ENCODE measurements at regions not wholly inside any gene's neighbourhood (a gene's known extent, or its start where the extent isn't known, plus 50 kb on each side); places are given as distances from the start of the nearest gene placed in this dataset.
"Not testable (repeated sequence)": the region's sequence is repeated elsewhere in the genome, so short reads cannot be mapped to it uniquely, and the experiment has no call there.

DNA sequence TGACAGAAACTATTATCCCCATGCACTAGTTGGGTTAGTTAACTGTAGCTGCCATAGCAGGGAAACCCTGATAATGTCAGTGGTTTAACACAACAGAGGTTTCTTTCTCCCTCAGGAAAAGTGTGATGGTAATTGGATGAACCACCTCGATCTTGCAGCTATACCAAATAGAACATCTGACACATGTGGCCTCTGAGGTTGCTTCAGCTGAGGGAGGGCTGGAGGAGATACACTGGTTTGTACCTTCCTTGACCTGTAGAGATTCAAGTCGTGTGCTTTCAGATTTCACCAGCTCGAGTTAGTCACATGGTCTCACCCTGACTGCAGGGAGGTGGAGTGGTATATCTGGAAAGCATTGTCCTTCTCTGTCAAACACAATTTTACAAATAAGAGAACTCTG is 147.2 kb upstream of the SFRP2 start:
- DNase-seq (ENCODE audit: low spot score) = no peak

DNA sequence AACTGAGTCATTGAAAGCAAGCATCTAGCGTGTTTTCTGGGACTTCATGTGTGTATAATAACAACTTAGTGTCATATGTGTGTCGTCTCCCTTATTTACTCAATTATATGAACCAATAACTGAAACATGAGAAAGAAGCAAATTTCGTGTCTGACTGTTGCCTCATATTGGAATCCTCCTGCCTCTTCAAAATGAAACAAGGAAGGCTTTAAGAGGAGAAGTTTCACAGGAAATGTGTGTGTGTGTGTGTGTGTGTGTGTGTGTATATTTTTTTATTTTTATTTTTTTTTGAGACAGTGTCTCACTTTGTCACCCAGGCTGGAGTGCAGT is 145.8 kb upstream of the SFRP2 start:
- DNase-seq (ENCODE audit: low spot score) = no peak

DNA sequence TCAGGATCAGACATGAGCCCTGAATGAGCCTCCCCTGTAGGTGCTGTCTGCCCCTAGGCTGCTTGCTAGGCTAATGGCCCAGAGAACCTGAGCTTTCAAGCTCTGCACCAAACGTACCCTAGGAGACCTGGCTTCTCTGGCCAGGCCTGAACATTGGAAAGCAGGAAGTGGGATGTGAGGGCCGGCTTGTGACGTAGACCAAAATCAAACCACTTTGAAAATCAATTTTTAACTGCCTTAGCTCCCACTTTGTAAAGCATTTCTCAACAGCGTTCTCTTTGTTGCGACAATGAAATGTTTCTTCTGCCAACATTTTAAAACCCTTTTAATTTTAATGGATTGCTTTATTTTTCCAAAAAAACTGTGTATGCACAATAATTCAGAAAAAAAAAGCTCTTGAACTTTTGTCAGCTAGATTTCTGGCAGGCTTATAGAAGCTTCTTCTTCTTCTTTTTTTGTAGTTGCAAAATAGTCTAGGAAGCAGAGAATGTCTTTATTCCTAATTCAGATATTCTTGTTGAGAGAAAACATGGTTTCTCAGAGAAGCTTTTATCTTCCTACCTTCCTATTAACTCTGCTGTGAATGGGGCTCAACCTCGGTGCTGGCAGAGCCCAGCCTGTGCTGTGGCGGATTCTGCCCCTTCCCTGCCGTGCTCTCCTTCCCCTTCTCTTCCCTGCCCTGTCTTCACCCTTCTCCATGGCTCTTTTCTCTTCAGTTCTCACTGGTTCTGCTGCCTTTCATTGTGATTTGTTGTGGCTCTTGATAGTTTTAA is 145.2 kb upstream of the SFRP2 start:
- DNase-seq (ENCODE audit: low spot score) = no peak

DNA sequence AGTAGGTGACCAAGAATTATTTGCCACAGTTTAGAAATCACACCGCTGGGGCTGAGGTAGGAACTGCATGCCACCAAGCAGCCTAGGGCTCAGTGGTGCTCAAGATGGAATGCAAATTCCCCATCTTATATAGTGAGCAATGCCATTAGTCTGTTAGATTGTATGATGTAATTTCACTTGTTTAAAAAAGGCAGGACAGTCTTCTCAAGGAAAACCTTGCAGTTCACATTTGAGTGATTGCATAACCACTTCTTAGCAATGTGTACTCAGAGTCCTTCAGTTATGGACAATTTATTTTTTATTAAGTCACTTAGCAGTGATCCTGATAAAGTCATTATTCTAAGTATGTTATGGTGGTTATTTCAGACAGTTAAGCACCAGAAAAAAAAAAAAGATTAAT is 142.9 kb upstream of the SFRP2 start:
- no peak for DNase-seq (ENCODE audit: low spot score)

DNA sequence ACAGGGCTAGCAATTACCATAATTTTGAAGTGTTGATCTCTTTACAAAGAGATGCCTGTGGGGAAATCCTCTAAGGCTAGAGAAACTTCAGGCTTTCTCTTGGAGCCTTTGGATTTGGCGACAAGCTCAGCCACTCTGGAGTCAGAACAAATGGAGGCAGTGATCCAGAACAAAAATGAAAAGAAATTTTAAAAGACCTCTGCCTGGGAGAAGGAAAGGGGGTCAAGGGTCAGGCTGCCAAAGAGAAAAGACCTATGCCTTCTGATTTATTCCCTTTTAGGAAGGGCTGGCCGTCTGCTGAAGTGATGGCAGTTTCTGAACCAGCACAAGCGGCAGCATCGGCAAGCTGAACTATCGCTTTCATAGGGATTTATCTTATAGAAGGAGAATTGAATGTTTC is 140.8 kb upstream of the SFRP2 start:
- no peak for DNase-seq (ENCODE audit: low spot score)

DNA sequence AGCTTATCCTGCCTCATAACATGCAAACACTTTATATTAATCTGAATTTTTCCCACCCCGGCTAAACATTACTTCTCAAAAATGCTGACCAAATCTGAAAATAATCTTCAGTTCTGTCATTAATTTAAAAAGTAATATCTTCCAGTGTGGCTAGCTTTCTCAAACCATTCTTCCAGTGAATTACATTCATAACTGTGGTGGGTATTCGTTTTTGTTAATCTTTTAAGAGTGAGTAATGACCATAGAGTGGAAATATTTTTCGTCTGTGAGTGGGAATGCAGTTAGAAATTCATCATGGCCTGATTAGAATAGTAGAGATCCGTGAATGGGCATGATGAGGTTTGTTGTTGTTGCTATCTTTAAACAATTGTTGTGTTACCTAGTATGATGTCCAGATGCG is 138.6 kb upstream of the SFRP2 start:
- no peak for DNase-seq (ENCODE audit: low spot score)

DNA sequence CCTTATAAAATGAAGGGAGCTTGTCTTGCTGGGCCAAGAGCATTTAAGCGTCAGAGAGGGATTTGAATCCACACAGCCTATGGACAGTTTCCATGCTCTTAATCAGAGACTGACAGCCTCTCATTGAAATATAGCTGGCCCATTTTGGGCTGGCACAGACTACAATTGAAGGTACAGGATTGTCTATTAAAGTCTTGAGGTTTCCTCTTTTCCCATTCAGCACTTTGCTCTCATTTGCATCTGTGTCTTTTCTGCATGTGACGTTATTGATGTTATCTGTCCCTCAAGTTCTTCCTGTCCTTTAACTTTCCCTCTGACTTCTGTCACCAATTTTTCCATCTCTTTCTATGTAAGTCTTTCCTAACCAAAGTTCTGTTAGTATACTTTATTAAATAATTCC is 133.3 kb upstream of the SFRP2 start:
- DNase-seq (ENCODE audit: low spot score) = no peak

DNA sequence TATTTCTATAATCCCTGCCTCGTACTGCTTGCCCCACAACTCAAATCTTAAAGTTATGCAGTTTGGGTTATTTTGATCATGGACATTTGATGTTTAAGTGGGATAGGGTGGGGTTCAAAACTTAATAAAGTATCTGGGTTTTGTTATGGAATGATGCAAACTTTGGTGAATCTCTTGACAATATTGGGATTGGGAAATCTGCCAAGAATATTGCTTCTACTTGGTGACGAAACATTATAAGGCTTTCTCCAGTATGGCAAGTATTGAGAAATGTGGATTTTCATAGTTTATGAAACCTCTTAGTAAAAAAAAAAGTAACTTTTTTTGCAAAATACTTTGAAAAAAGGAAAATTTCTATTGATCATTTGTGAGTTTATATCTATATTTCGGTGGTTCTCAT is 130.8 kb upstream of the SFRP2 start:
- DNase-seq (ENCODE audit: low spot score) = no peak

DNA sequence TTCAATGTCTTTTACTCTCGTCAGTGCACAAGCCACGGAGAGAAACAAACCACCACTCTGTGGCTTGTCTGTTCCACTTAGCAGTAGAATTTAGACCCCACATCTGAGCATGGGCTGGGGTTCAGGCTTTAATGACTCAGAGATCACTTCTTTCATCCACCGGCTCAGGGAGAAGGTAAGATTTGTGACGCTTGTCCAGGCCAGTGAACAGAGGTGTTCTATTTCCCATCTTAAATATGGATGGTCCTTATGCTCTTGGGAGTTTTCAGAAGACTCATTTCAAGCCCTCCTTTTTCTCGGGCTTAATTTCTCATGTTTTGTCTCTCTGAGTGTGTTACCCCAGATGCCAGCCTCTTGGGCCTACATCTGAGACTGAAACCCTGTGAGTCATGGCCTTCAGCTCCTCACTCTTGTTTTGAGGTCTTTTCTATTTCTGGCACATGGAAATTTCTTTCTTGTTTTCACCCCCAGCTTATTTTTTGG is 127.4 kb upstream of the SFRP2 start:
- DNase-seq (ENCODE audit: low spot score) = no peak

DNA sequence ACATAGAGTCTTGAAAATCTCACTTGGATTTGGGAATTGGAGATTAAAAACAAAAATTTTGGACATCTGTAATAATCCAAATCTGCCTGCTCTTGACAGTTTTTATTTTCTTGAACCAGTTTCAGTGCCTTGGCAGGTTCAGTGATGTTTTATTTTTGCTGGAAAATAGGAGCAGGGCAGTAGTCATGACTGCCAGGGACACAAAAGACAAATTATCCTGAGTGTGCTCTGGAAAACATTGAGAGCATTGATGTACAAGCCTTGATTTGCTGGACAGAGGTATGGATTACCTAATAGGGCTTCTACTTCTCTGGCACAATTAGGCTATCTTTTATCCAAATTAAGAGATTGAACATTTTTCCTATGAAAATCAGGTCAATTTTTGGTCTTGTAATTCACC is 123.4 kb upstream of the SFRP2 start:
- DNase-seq (ENCODE audit: low spot score) = no peak

DNA sequence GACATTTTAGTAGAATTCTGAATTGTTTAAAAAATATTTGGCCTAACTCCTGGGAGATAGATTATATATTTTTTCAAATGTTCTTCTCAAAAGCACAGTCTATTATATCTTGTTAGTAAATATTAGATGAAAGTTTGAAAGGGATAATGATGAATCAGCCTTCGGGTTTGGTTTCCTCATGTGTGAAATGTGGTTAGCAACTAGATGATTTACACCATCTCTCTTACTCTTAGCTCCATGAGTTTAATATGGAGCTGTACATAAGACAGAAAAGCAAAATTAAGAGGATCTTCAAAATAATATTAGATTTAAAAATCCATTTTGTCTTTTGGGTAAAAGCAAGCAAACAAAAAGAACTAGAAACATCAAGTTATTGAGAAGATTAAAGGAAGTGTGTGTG is 120.8 kb upstream of the SFRP2 start:
- DNase-seq (ENCODE audit: low spot score) = no peak

DNA sequence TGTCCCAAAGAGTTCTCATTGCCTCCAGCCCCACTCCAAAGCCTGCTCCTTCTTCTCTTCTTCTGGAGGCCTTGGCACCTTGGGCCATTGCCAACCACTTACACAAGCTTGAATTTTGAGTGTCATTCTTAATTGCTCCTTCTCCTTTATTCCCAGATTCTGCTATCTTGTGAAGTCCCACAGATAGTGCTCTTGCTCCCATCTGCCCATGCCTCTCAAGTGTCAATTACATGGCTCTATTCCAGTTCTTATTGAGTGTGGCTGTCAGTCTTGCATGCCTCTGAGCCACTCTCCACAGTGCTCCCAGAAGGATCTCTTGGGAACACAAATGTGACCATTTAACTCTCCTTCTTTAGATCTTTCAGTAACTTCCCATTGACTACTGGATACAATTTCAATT is 117.3 kb upstream of the SFRP2 start:
- DNase-seq (ENCODE audit: low spot score) = no peak

DNA sequence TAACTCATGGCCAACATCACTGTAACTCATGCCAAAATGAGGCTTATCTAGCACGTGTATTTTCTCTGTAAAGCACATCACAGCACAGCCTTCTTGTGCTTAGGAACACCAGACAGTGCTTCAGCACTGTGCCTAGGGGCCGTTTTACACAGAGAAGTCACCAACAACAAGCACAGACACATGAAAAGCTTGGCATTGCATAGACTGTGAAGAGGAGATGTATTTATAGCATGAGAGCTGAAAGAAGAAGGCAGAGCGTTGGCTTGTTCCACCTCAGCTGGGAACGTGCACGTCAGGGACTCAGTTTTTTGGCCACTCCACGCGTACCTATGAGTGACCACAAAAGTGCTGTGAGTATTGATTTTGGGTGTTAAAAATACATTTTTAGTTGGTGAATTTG is 116.3 kb upstream of the SFRP2 start:
- no peak for DNase-seq (ENCODE audit: low spot score)

DNA sequence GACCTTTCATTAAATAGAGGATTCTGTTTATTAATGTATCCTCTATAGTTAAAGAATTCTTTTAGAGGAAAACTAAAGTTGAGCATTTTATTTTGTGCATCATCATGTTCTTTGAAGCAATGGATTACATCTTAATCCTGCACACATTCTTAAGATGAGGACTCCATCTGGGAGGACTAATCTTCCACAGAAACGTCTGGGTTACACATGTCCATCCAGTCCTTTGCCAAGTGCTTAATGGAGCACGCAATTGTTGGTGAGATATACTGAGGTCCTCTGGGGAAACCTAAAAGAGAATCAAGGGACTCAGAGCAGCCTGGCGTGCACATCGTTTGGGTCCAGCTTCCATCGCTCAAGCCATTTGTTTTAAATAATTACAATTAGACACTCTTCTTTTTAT is 115.1 kb upstream of the SFRP2 start:
- DNase-seq (ENCODE audit: low spot score) = no peak

DNA sequence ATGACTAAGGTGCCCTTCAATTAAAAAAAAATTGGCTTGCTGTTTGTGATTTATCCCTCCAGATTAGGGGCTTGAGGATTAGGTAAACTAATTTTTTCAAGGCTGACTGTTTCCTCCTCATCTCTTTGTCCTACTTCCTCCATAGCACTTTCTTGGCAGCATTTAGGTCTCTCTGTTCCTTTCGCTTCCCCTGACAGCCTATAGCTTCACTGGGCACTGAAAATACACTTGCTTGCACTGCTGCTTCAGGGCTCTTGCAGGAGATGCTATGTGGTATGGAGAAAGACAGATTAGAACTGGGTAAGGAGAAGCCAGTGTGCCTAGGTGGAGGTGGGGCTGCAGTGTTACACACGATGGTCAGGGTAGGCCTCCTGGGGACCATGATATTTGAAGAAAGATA is 112.3 kb upstream of the SFRP2 start:
- DNase-seq (ENCODE audit: low spot score) = no peak

DNA sequence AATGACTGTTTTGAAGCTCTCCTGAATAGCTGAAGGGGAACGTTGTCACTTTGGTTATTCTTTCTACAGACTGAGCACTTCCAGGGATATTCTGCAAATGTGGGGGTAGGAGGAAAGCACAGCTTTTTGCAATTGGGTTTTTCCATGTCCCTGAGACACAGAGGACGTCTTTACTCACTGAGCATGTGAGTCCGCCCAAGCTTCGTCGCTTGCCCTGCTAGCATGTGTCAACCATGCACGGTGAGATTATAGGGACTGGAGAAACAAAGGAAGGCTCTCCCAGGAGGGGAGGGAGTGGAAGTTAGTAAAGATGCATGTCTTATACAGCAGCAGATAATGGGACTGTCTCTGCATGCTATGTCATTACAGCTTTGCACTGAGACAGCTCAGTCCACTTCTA is 111.5 kb upstream of the SFRP2 start:
- no peak for DNase-seq (ENCODE audit: low spot score)

DNA sequence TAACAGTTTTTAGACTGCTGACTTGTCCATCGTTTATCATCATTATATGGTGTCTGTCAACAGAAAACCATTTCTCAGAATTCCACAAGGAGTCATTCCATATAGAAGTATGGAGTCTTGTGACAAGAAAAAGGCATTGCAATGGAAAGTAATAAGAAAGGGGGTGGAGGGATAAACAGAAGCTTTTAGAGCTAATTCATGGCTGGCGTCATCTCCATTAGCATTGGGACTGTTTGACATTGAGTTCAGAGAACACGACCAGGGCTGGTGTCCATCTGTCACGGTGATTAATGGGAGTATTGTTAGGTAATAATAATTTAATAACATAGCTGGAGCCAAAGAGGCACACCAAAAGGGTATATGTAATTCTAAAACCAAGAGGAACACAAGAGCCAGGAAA is 101.9 kb upstream of the SFRP2 start:
- DNase-seq (ENCODE audit: low spot score) = no peak

DNA sequence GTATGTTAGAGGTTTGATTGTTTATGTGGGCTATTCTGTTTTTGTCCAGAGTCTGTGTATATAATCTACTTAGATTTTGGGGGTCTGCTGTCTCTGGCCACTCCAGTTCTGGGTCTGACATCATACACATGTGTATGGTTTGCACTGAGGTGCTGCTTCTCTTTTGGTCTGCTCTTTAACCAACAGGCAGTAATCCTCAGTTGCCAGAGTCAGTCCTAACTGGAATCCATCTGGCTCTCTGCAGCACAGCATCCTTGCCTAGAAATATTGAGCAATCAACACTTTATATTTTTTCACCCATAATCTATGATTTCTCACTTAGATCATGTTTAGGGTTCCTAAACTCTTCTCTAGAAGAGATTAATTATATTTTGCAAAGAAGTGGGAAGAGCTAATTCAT is 98.3 kb upstream of the SFRP2 start:
- DNase-seq (ENCODE audit: low spot score) = no peak

DNA sequence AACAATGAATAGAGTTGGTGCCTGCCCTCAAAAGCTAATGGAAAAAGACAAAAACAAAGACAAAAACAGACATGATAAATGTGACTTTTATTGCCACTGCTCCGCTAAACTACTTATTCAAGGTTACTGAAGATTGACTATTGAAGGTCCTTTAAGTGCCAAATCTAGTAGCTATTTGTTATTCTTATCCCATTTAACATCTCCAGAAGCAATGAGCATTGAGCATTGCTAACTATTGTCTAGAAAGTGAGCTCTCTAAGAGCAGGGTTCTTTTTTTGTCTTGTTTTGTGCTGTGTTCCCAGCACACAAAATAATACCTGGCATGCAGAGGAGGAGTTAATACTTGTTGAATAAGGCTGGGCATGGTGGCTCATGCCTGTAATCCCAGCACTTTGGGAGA is 95.4 kb upstream of the SFRP2 start:
- no peak for DNase-seq (ENCODE audit: low spot score)

DNA sequence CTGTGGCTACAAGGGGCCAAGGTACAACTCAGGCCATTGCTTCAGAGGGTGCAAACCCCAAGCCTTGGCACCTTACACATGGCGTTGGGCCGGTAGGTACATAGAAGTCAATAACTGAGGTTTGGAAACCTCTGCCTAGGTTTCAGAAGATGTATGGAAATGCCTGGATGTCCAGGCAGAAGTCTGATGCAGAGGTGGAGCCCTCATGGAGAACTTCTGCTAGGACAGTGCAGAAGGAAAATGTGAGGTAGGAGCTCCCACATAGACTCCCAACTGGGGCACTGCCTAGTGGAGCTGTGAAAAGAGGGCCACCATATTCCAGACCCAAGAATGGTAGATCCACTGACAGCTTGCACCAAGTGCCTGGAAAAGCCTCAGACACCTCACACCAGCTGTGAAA is 92.1 kb upstream of the SFRP2 start:
- DNase-seq (ENCODE audit: low spot score) = no peak

DNA sequence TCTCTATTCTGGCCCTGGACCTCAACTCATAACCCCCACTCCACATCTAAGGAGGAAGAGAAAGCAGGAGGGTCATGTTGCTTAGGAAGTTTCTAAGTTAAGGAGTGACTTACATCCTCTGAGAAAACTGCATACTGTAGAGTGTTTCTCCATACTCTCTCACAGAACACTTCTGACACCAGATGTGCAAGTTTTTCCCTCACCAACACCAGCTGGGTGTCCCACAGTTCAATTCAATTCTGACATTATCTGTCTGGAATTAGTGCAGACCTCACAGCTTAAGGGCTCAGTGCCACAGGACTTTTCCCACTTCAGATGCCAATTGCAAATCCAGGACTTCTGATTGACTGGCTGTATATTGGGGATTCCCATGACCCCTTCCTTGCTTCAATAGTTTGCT is 89.0 kb upstream of the SFRP2 start:
- no peak for DNase-seq (ENCODE audit: low spot score)

DNA sequence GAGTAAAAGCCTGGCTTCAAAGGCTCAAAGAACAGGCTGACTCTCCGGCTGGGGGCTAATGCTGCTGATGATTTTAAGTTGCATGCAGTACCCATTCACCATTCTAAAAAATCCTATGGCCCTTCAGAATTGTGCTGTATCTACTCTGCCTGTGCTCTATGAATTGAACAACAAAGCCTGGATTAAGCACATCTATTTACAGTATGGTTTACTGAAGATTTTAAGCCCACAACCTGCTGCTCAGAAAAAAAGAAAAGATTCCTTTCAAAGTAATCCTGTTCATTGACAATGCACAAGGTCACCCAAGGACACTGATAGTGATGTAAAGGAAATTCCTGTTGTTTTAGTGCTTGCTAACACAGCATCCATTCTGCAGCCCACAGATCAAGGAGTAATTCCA is 84.9 kb upstream of the SFRP2 start:
- DNase-seq (ENCODE audit: low spot score) = no peak

DNA sequence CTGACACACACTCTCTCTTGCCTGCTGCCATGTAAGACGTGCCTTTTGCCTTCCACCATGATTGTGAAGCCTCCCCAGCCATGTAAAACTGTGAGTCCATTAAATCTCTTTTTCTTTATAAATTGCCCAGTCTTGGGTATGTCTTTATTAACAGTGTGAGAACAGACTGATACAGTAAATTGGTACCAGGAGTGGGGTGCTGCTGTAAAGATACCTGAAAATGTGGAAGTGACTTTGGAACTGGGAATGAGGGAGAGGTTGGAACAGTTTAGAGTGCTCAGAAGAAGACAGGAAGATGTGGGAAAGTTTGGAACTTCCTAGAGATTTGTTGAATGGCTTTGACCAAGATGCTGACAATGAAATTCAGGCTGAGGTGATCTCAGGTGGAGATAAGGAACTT is 77.9 kb upstream of the SFRP2 start:
- not testable (repeated sequence) for DNase-seq (ENCODE audit: low spot score)

DNA sequence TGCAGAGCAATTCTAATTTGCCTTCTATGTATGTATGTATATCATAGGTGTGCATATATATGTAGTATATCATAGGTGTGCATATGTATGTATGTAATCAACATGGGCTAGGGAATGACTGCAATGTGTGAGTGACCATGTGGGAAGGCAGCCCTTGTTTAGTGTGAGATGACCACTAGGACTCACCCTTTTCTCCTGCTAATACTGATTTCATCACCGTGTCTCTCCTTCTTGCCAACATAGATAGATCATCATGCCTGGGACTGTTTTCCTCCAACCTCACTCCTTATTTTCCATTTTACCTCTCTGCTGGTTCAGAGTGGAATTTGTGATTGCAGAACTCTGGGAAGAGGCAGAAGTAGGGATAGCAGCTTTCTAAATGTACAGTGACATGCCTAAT is 63.6 kb upstream of the SFRP2 start:
- no peak for DNase-seq (ENCODE audit: low spot score)
